ENCODE measurements at regions not wholly inside any gene's neighbourhood (a gene's known extent, or its start where the extent isn't known, plus 50 kb on each side); places are given as distances from the start of the nearest gene placed in this dataset.
A peak's percentile ranks its signal among the peaks of the same experiment; 100 is the strongest.

DNA sequence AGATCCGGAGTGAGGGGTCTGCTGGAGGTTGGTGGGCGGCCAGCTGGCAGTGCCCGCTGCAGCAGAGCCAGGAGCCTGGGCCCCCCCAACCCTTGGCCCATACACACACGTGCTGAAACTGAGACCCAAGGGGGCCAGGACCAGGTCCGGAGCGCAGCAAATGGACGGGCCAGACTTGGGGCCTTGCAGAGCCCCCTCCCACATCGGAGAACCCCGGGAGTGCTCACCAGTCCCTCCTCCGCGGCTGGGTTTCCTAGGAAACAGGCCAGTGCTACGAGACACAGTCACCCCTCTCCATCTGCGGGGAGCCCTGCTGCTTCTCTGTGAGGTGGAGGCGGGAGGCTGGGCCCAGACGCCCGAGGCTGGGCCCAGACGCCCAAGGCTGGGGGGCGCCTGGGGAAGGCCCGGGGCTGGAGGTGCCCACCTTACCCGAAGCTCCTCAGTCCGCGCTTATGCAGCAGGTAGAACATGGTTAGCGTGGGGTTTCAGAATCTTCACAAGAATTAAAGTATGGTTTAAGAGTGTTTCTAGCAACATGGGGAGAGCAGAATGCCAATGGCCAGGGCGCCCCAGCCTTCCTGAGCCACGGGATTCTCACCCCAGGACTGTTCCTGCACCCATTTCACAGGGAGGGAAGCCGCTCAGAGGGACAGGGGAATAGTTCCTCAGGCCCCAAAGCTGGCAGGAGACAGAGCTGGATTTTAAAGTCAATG lies 135.0 kb upstream of the PRR20G start:
- H3K27ac ChIP-seq (ENCODE audit: low read depth, low read length) = no peak overlapping the region
- H3K36me3 ChIP-seq (ENCODE audit: control insufficient read depth, insufficient read depth, low read length) = peaks cover 2% of the 10 kb centered on the region
- no peaks in the 10 kb centered on the region for H3K27me3 ChIP-seq (ENCODE audit: control insufficient read depth, insufficient read depth, low read length)
- DNase-seq (ENCODE audit: low read depth in 4 of 6, low spot score in 6 of 6) = peak in 3 of 6 donors; percentile 26 to 84 (median 81)
- peaks cover 87% of the 10 kb centered on the region for H3K4me1 ChIP-seq (ENCODE audit: control insufficient read depth, insufficient read depth, low read length)
- H3K4me3 ChIP-seq (ENCODE audit: low read depth, low read length) = no peak overlapping the region
- H3K9me3 ChIP-seq (ENCODE audit: control insufficient read depth, insufficient read depth, low read length) = no peaks in the 10 kb centered on the region
- WGBS (ENCODE audit: insufficient coverage) = 18% methylated on average over 17 of the region's 26 CpGs

DNA sequence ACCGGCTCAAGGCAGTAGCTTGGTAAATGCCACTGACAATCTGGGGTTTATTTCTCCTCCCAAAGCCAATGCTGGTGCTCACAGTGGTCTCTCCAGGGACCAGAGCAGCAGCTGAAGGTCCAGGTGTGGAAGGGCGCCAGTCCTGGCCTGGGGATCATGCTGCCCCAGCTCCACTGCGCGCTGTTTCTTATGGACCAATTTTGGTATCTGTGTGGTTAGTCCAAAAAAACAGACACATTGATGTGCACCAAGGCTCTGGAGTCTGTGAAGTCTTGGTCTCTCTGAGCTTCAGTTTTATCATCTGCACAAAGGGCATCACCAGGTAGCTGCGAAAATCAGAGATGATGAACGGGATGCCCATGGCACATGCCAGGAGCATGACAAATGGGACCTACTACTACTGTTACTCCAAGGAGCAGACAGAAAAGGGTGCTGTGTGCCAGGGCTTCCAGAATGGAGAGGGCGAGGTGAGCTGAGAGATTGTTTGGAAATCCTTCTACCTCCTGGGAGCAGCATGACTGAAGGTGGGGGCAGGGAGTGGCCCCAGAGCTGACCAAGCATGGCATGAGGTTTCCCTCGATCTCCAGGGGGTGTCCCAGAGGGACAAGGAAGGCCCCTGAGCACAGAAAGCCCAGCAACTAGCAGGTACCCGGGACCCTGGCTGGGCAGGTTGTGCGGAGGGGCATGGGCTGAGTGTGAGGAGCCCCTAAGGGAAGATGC lies 134.3 kb upstream of the PRR20G start:
- no peak for DNase-seq (ENCODE audit: low read depth in 4 of 6, low spot score in 6 of 6)
- WGBS (ENCODE audit: insufficient coverage) = 74% methylated on average over 10 of the region's 10 CpGs

DNA sequence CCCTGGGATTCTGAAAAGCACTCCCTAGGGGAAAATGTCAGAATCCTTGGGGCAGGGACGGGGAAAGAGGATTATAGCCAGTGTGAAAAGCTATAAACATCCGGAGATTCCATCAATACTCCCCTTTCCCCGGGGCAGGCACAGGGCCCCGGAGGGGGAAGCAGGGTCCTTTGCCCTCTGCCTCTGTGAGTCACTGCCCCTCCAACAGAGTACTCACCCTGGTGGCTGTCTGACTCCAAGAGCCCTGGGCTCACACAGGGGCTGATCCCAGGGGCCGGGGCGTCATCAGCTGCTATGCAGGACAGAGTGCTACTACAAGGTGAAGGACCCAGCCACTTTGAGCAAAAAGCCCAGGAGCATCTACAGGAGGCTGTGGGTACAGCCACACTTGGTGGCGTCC lies 133.0 kb upstream of the PRR20G start:
- Histone ChIP-seq H3K27ac (ENCODE audit: low read depth, low read length) (no peak overlapping the region), H3K9me3 (ENCODE audit: control insufficient read depth, insufficient read depth, low read length) (no peaks in the 10 kb centered on the region), H3K4me3 (ENCODE audit: low read depth, low read length) (no peak overlapping the region), H3K36me3 (ENCODE audit: control insufficient read depth, insufficient read depth, low read length) (peaks cover 2% of the 10 kb centered on the region), H3K4me1 (ENCODE audit: control insufficient read depth, insufficient read depth, low read length) (peaks cover 67% of the 10 kb centered on the region), H3K27me3 (ENCODE audit: control insufficient read depth, insufficient read depth, low read length) (no peaks in the 10 kb centered on the region)
- DNase-seq (ENCODE audit: low read depth in 4 of 6, low spot score in 6 of 6) = no peak
- WGBS (ENCODE audit: insufficient coverage) = 37% methylated on average over 5 of the region's 7 CpGs

More for the DNA sequence above, 134.3 kb upstream of the PRR20G start:
- H3K27ac ChIP-seq (ENCODE audit: low read depth, low read length) = no peak overlapping the region
- H3K4me1 ChIP-seq (ENCODE audit: control insufficient read depth, insufficient read depth, low read length) = peaks cover 80% of the 10 kb centered on the region
- peaks cover 2% of the 10 kb centered on the region for H3K36me3 ChIP-seq (ENCODE audit: control insufficient read depth, insufficient read depth, low read length)
- H3K9me3 ChIP-seq (ENCODE audit: control insufficient read depth, insufficient read depth, low read length) = no peaks in the 10 kb centered on the region
- H3K4me3 ChIP-seq (ENCODE audit: low read depth, low read length) = no peak overlapping the region
- no peaks in the 10 kb centered on the region for H3K27me3 ChIP-seq (ENCODE audit: control insufficient read depth, insufficient read depth, low read length)

DNA sequence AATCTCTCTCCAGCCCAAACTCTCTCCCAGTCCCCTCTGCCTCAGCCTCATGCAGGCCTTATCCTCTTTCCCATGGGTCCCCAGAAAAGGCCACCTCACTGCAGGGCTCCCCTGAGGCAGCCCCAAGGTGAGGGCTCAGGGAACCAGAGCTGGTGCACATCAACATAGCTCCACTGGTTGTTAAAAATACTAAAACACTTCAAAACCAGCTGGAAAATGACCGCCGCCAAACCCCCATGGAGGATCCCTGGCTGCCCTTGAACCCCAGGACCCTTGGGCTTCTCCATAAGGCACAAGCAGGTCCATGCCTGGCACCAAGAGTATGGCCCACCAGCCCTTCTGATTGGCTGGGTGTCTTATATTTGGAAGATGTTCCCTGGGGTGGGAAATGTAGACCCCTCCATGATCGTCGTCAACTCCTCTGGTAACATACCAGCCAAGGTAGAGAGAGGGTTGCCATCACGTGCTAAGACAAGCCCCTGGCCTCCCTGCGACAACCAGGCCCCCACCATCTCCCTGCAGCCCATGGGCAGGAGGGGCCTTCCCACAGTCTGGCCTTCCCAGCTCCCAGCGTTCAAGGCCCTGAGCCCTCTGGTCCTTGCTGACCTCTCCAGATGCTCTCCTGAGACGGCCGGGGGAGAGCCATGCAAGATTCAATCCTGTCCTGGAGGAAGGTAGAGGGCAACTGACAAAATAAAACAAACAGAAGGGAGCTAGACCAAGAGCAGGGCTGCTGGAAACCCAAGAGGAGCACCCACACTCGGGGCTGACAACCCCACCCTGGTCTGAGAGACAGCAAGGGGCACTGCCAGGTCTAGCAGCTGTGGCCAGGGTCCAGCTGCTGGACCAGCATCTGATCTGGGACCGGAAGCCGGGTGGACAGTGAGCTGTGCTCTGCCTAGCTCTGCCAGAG lies 132.1 kb upstream of the PRR20G start:
- DNase-seq (ENCODE audit: low read depth in 4 of 6, low spot score in 6 of 6) = no peak
- H3K4me3 ChIP-seq (ENCODE audit: low read depth, low read length) = no peak overlapping the region
- H3K9me3 ChIP-seq (ENCODE audit: control insufficient read depth, insufficient read depth, low read length) = no peaks in the 10 kb centered on the region
- no peaks in the 10 kb centered on the region for H3K27me3 ChIP-seq (ENCODE audit: control insufficient read depth, insufficient read depth, low read length)
- 84% methylated on average over 12 of the region's 12 CpGs for WGBS (ENCODE audit: insufficient coverage)
- peaks cover 58% of the 10 kb centered on the region for H3K4me1 ChIP-seq (ENCODE audit: control insufficient read depth, insufficient read depth, low read length)
- H3K36me3 ChIP-seq (ENCODE audit: control insufficient read depth, insufficient read depth, low read length) = peaks cover 2% of the 10 kb centered on the region
- no peak overlapping the region for H3K27ac ChIP-seq (ENCODE audit: low read depth, low read length)

DNA sequence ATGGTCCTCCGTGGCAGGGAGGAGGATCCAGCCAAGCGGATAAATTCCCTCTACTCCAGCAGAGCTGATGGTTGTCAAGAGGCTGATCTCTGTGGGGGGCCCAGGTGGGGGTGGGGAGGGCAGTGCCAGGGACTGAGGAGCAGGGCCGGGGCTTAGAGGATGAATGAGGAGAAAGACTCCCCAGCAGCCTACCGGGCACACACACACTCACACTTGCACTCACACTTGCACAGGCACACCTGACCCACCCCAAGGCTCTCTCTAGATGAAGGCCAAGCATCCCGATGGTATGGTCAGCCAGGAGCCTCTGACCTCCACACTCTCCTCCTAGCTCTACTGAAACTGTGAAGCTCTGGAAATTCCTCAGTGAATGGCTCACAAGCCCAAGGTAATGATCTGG lies 131.3 kb upstream of the PRR20G start:
- WGBS (ENCODE audit: insufficient coverage) = 32% methylated on average over 3 of the region's 5 CpGs
- no peak overlapping the region for H3K4me3 ChIP-seq (ENCODE audit: low read depth, low read length)
- H3K27me3 ChIP-seq (ENCODE audit: control insufficient read depth, insufficient read depth, low read length) = no peaks in the 10 kb centered on the region
- H3K27ac ChIP-seq (ENCODE audit: low read depth, low read length) = no peak overlapping the region
- H3K36me3 ChIP-seq (ENCODE audit: control insufficient read depth, insufficient read depth, low read length) = peaks cover 2% of the 10 kb centered on the region
- no peak for DNase-seq (ENCODE audit: low read depth in 4 of 6, low spot score in 6 of 6)
- peaks cover 51% of the 10 kb centered on the region for H3K4me1 ChIP-seq (ENCODE audit: control insufficient read depth, insufficient read depth, low read length)
- H3K9me3 ChIP-seq (ENCODE audit: control insufficient read depth, insufficient read depth, low read length) = no peaks in the 10 kb centered on the region

DNA sequence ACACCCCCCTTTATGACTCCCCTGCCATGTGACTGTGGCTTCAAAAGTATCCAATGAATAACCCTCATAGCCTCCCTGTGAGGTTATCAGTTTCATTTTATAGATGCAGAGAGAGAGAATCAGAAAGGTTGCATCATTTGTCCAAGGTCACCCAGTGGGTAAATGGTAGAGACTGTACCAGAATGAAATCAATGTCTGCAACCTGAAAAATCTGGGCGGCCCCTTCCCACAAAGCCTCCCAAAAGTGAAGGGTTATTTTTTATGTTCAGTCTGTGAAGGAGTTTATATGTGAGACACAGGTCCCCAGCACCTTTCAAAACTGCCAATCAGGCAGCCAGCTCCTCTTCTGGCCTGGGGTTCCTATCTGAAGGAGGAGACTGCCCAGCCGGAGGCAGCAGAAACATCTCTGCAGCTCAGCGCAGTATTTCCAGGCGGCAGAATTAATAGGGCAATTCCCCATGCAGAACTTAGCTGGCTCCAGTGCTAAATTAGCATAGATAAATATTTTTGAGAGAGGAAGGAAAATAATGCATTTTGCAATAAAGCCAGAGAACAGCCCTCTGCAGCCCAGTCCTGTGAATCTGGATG lies 130.8 kb upstream of the PRR20G start:
- Histone ChIP-seq H3K4me3 (ENCODE audit: low read depth, low read length) (no peak overlapping the region), H3K4me1 (ENCODE audit: control insufficient read depth, insufficient read depth, low read length) (peaks cover 46% of the 10 kb centered on the region), H3K9me3 (ENCODE audit: control insufficient read depth, insufficient read depth, low read length) (no peaks in the 10 kb centered on the region), H3K27ac (ENCODE audit: low read depth, low read length) (no peak overlapping the region), H3K27me3 (ENCODE audit: control insufficient read depth, insufficient read depth, low read length) (no peaks in the 10 kb centered on the region), H3K36me3 (ENCODE audit: control insufficient read depth, insufficient read depth, low read length) (peaks cover 2% of the 10 kb centered on the region)
- peak in 2 of 6 donors; percentile 25 to 83 for DNase-seq (ENCODE audit: low read depth in 4 of 6, low spot score in 6 of 6)
- WGBS (ENCODE audit: insufficient coverage) = 47% methylated on average over 3 of the region's 4 CpGs

DNA sequence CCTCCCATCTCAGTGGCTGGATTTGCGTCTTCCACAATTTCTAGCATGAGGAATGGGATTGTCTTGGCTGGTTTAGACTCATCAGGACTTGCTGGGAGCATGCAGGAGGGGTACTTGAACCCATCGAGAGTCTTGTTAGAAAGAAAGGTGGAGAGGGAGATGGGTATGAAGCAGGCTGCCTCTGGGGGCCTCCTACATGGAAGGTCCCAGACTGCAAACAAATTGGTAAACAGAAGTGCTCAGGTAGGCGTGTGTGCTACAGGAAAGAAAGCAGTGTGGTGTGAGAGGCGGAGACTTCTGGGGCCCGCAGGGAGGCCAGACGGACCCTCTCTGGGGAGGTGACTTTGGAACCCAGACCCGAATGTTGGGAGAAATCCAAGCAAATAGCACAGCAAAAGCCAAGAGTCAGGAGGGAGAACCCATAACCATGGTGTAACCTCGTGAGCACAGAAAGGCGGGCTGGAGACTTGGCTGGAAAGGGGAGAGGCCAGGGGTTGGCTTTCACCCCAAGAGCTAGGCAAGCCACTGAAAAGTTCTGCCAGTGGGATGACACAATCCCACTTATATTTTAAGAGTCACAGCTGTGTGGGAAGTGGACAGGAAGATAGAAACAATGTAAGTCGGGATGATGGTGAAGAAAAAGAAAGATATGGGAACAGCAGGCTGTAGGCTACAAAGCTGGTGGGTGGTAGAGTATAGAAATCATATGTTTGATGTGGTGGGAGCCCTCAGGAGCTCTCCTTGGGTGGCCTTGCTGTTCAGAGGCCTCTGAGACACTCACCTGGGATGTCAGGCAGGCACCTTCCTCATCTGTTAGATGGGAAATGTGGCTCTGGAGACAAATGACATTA lies 130.1 kb upstream of the PRR20G start:
- WGBS (ENCODE audit: insufficient coverage) = 77% methylated on average over 8 of the region's 10 CpGs
- peaks cover 40% of the 10 kb centered on the region for H3K4me1 ChIP-seq (ENCODE audit: control insufficient read depth, insufficient read depth, low read length)
- peaks cover 2% of the 10 kb centered on the region for H3K36me3 ChIP-seq (ENCODE audit: control insufficient read depth, insufficient read depth, low read length)
- H3K4me3 ChIP-seq (ENCODE audit: low read depth, low read length) = no peak overlapping the region
- no peaks in the 10 kb centered on the region for H3K9me3 ChIP-seq (ENCODE audit: control insufficient read depth, insufficient read depth, low read length)
- H3K27ac ChIP-seq (ENCODE audit: low read depth, low read length) = no peak overlapping the region
- H3K27me3 ChIP-seq (ENCODE audit: control insufficient read depth, insufficient read depth, low read length) = no peaks in the 10 kb centered on the region
- no peak for DNase-seq (ENCODE audit: low read depth in 4 of 6, low spot score in 6 of 6)

DNA sequence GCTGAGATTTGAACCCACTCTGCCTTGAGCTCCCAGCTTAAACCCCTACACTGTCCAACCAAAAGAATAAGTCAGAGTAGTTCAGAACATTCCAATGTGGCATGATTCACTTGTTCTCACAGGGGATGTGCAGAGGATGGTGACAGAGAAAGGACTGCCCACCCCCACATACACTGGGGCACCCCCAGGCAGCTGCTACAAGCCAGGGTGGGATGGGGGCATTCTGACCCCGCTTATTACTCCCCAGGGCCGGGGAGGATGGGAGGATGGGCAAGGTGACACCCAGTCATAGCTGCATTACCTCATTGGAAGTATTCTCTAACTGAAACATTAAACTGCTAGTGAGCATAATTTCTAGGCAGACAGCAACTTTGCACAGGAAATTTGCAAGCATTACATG lies 126.0 kb upstream of the PRR20G start:
- Histone ChIP-seq H3K36me3 (ENCODE audit: control insufficient read depth, insufficient read depth, low read length) (no peaks in the 10 kb centered on the region), H3K27me3 (ENCODE audit: control insufficient read depth, insufficient read depth, low read length) (no peaks in the 10 kb centered on the region), H3K4me3 (ENCODE audit: low read depth, low read length) (no peak overlapping the region), H3K9me3 (ENCODE audit: control insufficient read depth, insufficient read depth, low read length) (no peaks in the 10 kb centered on the region), H3K4me1 (ENCODE audit: control insufficient read depth, insufficient read depth, low read length) (peaks cover 3% of the 10 kb centered on the region), H3K27ac (ENCODE audit: low read depth, low read length) (no peak overlapping the region)
- no peak for DNase-seq (ENCODE audit: low read depth in 4 of 6, low spot score in 6 of 6)
- WGBS (ENCODE audit: insufficient coverage) = no CpG with 5 or more reads among the region's 2 CpGs

DNA sequence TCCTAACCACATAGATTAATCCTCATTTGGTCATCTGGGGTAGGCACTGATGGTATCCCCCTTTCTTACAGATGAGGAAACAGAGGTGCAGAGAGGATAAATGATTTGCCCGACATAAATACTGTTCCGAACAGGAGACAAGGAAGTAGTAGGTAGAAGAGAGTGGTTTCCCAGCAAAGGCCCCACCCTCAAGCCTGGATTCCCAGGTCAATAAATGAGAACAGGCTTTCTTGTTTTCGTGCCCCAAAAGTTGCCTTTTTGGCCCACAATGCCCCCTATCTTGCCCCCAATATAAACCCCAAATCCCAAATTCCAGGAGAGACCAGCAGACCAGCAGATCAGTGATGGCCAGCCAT lies 125.5 kb upstream of the PRR20G start:
- DNase-seq (ENCODE audit: low read depth in 4 of 6, low spot score in 6 of 6) = no peak
- Histone ChIP-seq H3K36me3 (ENCODE audit: control insufficient read depth, insufficient read depth, low read length) (no peaks in the 10 kb centered on the region), H3K27ac (ENCODE audit: low read depth, low read length) (no peak overlapping the region), H3K27me3 (ENCODE audit: control insufficient read depth, insufficient read depth, low read length) (no peaks in the 10 kb centered on the region), H3K4me3 (ENCODE audit: low read depth, low read length) (no peak overlapping the region), H3K9me3 (ENCODE audit: control insufficient read depth, insufficient read depth, low read length) (no peaks in the 10 kb centered on the region), H3K4me1 (ENCODE audit: control insufficient read depth, insufficient read depth, low read length) (peaks cover 4% of the 10 kb centered on the region)
- 92% methylated on average over 1 of the region's 3 CpGs for WGBS (ENCODE audit: insufficient coverage)
